ENCODE measurements at regions not wholly inside any gene's neighbourhood (a gene's known extent, or its start where the extent isn't known, plus 50 kb on each side); places are given as distances from the start of the nearest gene placed in this dataset.

GRCh38 chr14:71430678-71431376, 501.4 kb upstream of the RGS6 start:
- TF ChIP-seq, protein P1, sequence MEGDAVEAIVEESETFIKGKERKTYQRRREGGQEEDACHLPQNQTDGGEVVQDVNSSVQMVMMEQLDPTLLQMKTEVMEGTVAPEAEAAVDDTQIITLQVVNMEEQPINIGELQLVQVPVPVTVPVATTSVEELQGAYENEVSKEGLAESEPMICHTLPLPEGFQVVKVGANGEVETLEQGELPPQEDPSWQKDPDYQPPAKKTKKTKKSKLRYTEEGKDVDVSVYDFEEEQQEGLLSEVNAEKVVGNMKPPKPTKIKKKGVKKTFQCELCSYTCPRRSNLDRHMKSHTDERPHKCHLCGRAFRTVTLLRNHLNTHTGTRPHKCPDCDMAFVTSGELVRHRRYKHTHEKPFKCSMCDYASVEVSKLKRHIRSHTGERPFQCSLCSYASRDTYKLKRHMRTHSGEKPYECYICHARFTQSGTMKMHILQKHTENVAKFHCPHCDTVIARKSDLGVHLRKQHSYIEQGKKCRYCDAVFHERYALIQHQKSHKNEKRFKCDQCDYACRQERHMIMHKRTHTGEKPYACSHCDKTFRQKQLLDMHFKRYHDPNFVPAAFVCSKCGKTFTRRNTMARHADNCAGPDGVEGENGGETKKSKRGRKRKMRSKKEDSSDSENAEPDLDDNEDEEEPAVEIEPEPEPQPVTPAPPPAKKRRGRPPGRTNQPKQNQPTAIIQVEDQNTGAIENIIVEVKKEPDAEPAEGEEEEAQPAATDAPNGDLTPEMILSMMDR (conservative IDR thresholded peaks at IDR 0.05): no peak
- TF ChIP-seq EZH2 (IDR thresholded peaks at IDR 0.05; ENCODE audit: low read depth): no peak

Data from PC-9 (cell line).